ENCODE measurements at regions not wholly inside any gene's neighbourhood (a gene's known extent, or its start where the extent isn't known, plus 50 kb on each side); places are given as distances from the start of the nearest gene placed in this dataset.

GRCh38 chr4:73683456-73683855 lies 56.9 kb upstream of the CXCL8 start:
- TF ChIP-seq CTCF (IDR thresholded peaks at IDR 0.05), result no peak
- TF ChIP-seq POLR2A (IDR thresholded peaks at IDR 0.05), result no peak

All from right lobe of liver (tissue), 4 donors.